GM12878 (cell line): ENCODE measurements at regions not wholly inside any gene's neighbourhood (a gene's known extent, or its start where the extent isn't known, plus 50 kb on each side); places are given as distances from the start of the nearest gene placed in this dataset.

Experiments used
- ATAC-seq: fragments of 200-7000 bp; cut with Tn5 transposase; 3 replicates; pipeline ENCODE4 v1.9.1; 2020; ENCODE audit warnings: mild to moderate bottlenecking, moderate library complexity
- BruUV-seq: library from RNA; stranded (reverse); fragments of 400-500 nt; replicated peaks from 2 replicates; lab custom pipeline; 2021; lab: Mats Ljungman, UMichigan
- CTCF ChIA-PET: fragments of 300-600 bp; sonication (Branson Sonifier 250); formaldehyde crosslinking; extraction: SDS; loops from one replicate; lab custom pipeline; 2021; ENCODE audit warnings: inconsistent platforms; lab: Yijun Ruan, JAX
- POLR2A ChIA-PET: fragments of 350-600 bp; formaldehyde crosslinking; extraction: SDS; loops from one replicate; lab custom pipeline; 2021; ENCODE audit warnings: inconsistent platforms; lab: Charles Lee
- RAD21 ChIA-PET: fragments of 300-600 bp; sonication (Branson Sonifier 250); formaldehyde crosslinking; loops from one replicate; lab custom pipeline; 2023; ENCODE audit warnings: antibody characterized with exemption; ENCODE audit not compliant: unreplicated experiment; lab: Charles Lee
- SMC1A ChIA-PET: fragments of 300-600 bp; sonication (Branson Sonifier 250); formaldehyde crosslinking; loops from one replicate; lab custom pipeline; 2023; ENCODE audit not compliant: unreplicated experiment, uncharacterized antibody; lab: Charles Lee
- DNase-seq: peaks from one replicate; pipeline ENCODE4 v3.0.0-alpha.2; 2011; ENCODE audit warnings: low read depth, low spot score
- FAIRE-seq: peaks from 3 replicates; lab custom pipeline; 2011; peaks lifted over from hg19 to GRCh38; lab: Jason Lieb, UNC
- H2AFZ ChIP-seq: 2 replicates; pipeline ENCODE4 v1.6.0; 2011; ENCODE audit warnings: low read depth, low read length, control low read depth; ENCODE audit not compliant: control insufficient read depth
- H3K27ac ChIP-seq: 2 replicates; pipeline ENCODE4 v1.5.1; 2011; ENCODE audit warnings: control low read depth; ENCODE audit not compliant: control insufficient read depth, insufficient read depth
- H3K27me3 ChIP-seq, 2 experiments: replicated peaks in 1 of 2; 2 replicates each; pipeline versions ENCODE4 v1.6.0 to v1.6.1; 2011; ENCODE audit warnings: low read length in 1 of 2; ENCODE audit not compliant: control insufficient read depth in 2 of 2, insufficient read depth in 2 of 2
- H3K36me3 ChIP-seq, 2 experiments: 2 replicates each; pipeline ENCODE4 v1.5.1; 2011; ENCODE audit warnings: low read length in 1 of 2; ENCODE audit not compliant: control insufficient read depth in 2 of 2, insufficient read depth in 2 of 2
- H3K4me1 ChIP-seq: 2 replicates; pipeline ENCODE4 v1.6.1; 2011; ENCODE audit warnings: mild to moderate bottlenecking, low read length, moderate library complexity, mixed read lengths; ENCODE audit not compliant: control insufficient read depth, insufficient read depth
- H3K4me2 ChIP-seq: 2 replicates; pipeline ENCODE4 v1.6.0; 2011; ENCODE audit warnings: control low read depth; ENCODE audit not compliant: control insufficient read depth, insufficient read depth
- H3K4me3 ChIP-seq: fragments of 200-600 bp; sonication (generic); 2 replicates; pipeline ENCODE4 v1.5.1; 2016
- H3K79me2 ChIP-seq: 2 replicates; pipeline ENCODE4 v1.6.0; 2011; ENCODE audit warnings: low read length; ENCODE audit not compliant: control insufficient read depth, insufficient read depth
- H3K9ac ChIP-seq: 2 replicates; pipeline ENCODE4 v1.8.0; 2011; ENCODE audit warnings: low read length, control low read depth, mixed read lengths; ENCODE audit not compliant: control insufficient read depth, insufficient read depth
- H3K9me3 ChIP-seq: replicated peaks from 3 replicates; pipeline ENCODE4 v1.5.1; 2011; ENCODE audit warnings: mild to moderate bottlenecking, low read length; ENCODE audit not compliant: control insufficient read depth, insufficient read depth
- H4K20me1 ChIP-seq: 2 replicates; pipeline ENCODE4 v1.6.0; 2011; ENCODE audit not compliant: control insufficient read depth, insufficient read depth
- DPF2 ChIP-seq: fragments of 450-650 bp; IDR thresholded peaks from 2 replicates; pipeline ENCODE4 v1.6.1; 2017; ENCODE audit warnings: mild to moderate bottlenecking
- HDGF ChIP-seq: fragments of 450-650 bp; IDR thresholded peaks from 2 replicates; pipeline ENCODE4 v1.6.1; 2016; ENCODE audit warnings: antibody characterized with exemption
- LARP7 ChIP-seq: fragments of 450-650 bp; IDR thresholded peaks from 2 replicates; pipeline ENCODE4 v1.6.1; 2017; ENCODE audit warnings: mild to moderate bottlenecking
- NFYA ChIP-seq: IDR thresholded peaks from 2 replicates; pipeline ENCODE4 v1.6.1; 2011; ENCODE audit warnings: low read depth, mild to moderate bottlenecking, low read length, improper control_type of control experiment, borderline replicate concordance
- NR2F1 ChIP-seq: fragments of 450-650 bp; conservative IDR thresholded peaks from 2 replicates; pipeline ENCODE4 v1.6.1; 2017; ENCODE audit warnings: mild to moderate bottlenecking
- SP1 ChIP-seq: IDR thresholded peaks from one replicate; pipeline ENCODE4 v1.6.1; 2011; ENCODE audit warnings: low read depth, low read length
- STAT3 ChIP-seq: IDR thresholded peaks from 2 replicates; pipeline ENCODE4 v1.6.1; 2011; ENCODE audit warnings: low read depth, low read length, improper control_type of control experiment
- TAF1 ChIP-seq: IDR thresholded peaks from 2 replicates; pipeline ENCODE4 v1.6.1; 2011; ENCODE audit warnings: mild to moderate bottlenecking, low read depth, low read length, borderline replicate concordance
- WRNIP1 ChIP-seq: IDR thresholded peaks from 2 replicates; pipeline ENCODE4 v1.6.1; 2011; ENCODE audit warnings: low read depth, low read length, improper control_type of control experiment, borderline replicate concordance
- YBX1 ChIP-seq: fragments of 450-650 bp; IDR thresholded peaks from 2 replicates; pipeline ENCODE4 v1.6.1; 2016; ENCODE audit warnings: antibody characterized with exemption
- YY1 ChIP-seq: IDR thresholded peaks from 2 replicates; pipeline ENCODE4 v1.6.1; 2011; ENCODE audit warnings: low read depth, mild to moderate bottlenecking, low read length
- WGBS: methylation state at CpG from one replicate; pipeline ENCODE4 v1.1.6; 2016; ENCODE audit warnings: low lambda C conversion rate; ENCODE audit not compliant: insufficient replicate concordance, insufficient coverage; ENCODE audit errors: missing lambda C conversion rate; 5-methylcytosine and 5-hydroxymethylcytosine counted together
- in situ Hi-C: fragments of 300-500 bp; cut with MboI; formaldehyde crosslinking; loops from 9 replicates; pipeline ENCODE4 v1.14.3; 2018; ENCODE audit warnings: mixed read lengths
- intact Hi-C: fragments of 100-400 bp; cut with micrococcal nuclease; formaldehyde crosslinking; loops from one replicate; pipeline ENCODE4 v1.14.2; 2022; ENCODE audit not compliant: unreplicated experiment
- TF ChIP-seq, protein P1 (sequence below): IDR thresholded peaks from 2 replicates; pipeline ENCODE4 v1.6.1; 2012; ENCODE audit warnings: low read length, inconsistent platforms
- TF ChIP-seq, protein P2 (sequence below): fragments of 450-650 bp; IDR thresholded peaks from 2 replicates; pipeline ENCODE4 v1.6.1; 2017; ENCODE audit warnings: antibody characterized with exemption, mild to moderate bottlenecking, moderate library complexity

DNA sequence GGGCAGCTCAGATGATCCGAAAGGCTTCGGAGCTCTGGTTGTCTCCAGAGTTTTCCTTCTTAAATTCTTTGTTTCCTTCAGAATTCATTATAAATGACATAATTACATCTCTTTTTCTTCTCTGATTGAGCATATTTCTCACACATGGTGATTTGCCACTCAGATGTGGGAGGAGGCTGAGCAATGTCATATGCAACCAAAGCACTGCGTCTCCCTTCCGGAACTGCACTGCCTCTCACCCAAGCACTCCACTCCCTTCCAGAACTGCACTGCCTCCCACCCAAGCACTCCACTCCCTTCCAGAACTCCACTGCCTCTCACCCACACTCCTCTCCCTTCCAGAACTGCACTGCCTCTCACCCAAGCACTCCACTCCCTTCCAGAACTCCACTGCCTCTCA is 131.5 kb downstream of the SALL1 start:
- in situ Hi-C loops (no loop called here), intact Hi-C loops (no loop called here)
- Histone ChIP-seq H3K36me3 (no peaks in the 10 kb centered on the region), H2AFZ (no peak overlapping the region), H4K20me1 (no peaks in the 10 kb centered on the region), H3K4me2 (no peak overlapping the region), H3K27me3 (no peaks in the 10 kb centered on the region)
- ATAC-seq = no peak
- BruUV-seq = no TSS peak
- RAD21 ChIA-PET = no interaction called here
- FAIRE-seq = no peak
- no peak for TF ChIP-seq TAF1
- no peak for TF ChIP-seq WRNIP1
- TF ChIP-seq LARP7 = no peak
- TF ChIP-seq YBX1 = no peak
- no peak for TF ChIP-seq NR2F1
- TF ChIP-seq DPF2 = no peak
- TF ChIP-seq, all 136 proteins: peak for 0
- H3K79me2 ChIP-seq = no peaks in the 10 kb centered on the region
- WGBS = 79% methylated on average over 4 of the region's 4 CpGs
- ChIA-PET SMC1A (no interaction called here), CTCF (no interaction called here), POLR2A (no interaction called here)
- H3K4me3 ChIP-seq = no peak overlapping the region
- H3K27ac ChIP-seq = no peak overlapping the region
- no peak for DNase-seq
- no peaks in the 10 kb centered on the region for H3K4me1 ChIP-seq
- no peak overlapping the region for H3K9ac ChIP-seq
- H3K9me3 ChIP-seq = no peaks in the 10 kb centered on the region

DNA sequence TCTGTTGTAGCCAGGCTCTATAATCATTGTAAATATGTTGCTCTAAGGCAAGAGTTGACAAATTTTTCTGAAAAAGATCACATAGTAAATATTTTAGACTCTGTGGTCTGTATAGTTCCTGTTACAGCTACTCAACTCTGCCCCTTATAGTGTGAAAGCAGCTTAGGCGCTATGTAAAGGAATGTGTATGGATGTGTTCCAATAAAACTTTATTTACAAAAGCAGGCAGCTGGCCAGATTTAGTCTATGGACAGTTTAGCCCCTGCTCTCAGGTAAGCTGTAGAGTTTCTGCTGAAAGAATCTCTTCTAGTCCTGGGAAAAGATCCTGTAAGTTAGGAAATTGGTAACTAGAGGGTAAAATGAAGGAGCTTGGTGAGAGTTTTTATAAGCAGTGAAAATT is 133.1 kb downstream of the SALL1 start:
- no peaks in the 10 kb centered on the region for H3K36me3 ChIP-seq
- no peaks in the 10 kb centered on the region for H3K9me3 ChIP-seq
- no TSS peak for BruUV-seq
- ChIA-PET CTCF (no interaction called here), SMC1A (interaction anchor here (1.0 to 1.1 kb wide), 2 partner anchors 10 to 16 kb away, joined by 3 to 5 read pairs; no protein-coding TSS in a partner anchor), POLR2A (no interaction called here), RAD21 (no interaction called here)
- H4K20me1 ChIP-seq = no peaks in the 10 kb centered on the region
- H3K27ac ChIP-seq = no peak overlapping the region
- no peak overlapping the region for H3K4me3 ChIP-seq
- no peak overlapping the region for H2AFZ ChIP-seq
- in situ Hi-C loops = no loop called here
- no peak for ATAC-seq
- no peak for FAIRE-seq
- 32% methylated on average over 1 of the region's 1 CpG for WGBS
- no peak for DNase-seq
- H3K27me3 ChIP-seq = no peaks in the 10 kb centered on the region; a peak in 1 of 4 replicates
- no peak for TF ChIP-seq SP1
- TF ChIP-seq, protein P1, sequence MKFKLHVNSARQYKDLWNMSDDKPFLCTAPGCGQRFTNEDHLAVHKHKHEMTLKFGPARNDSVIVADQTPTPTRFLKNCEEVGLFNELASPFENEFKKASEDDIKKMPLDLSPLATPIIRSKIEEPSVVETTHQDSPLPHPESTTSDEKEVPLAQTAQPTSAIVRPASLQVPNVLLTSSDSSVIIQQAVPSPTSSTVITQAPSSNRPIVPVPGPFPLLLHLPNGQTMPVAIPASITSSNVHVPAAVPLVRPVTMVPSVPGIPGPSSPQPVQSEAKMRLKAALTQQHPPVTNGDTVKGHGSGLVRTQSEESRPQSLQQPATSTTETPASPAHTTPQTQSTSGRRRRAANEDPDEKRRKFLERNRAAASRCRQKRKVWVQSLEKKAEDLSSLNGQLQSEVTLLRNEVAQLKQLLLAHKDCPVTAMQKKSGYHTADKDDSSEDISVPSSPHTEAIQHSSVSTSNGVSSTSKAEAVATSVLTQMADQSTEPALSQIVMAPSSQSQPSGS = no peak
- TF ChIP-seq HDGF = no peak
- TF ChIP-seq, protein P2, sequence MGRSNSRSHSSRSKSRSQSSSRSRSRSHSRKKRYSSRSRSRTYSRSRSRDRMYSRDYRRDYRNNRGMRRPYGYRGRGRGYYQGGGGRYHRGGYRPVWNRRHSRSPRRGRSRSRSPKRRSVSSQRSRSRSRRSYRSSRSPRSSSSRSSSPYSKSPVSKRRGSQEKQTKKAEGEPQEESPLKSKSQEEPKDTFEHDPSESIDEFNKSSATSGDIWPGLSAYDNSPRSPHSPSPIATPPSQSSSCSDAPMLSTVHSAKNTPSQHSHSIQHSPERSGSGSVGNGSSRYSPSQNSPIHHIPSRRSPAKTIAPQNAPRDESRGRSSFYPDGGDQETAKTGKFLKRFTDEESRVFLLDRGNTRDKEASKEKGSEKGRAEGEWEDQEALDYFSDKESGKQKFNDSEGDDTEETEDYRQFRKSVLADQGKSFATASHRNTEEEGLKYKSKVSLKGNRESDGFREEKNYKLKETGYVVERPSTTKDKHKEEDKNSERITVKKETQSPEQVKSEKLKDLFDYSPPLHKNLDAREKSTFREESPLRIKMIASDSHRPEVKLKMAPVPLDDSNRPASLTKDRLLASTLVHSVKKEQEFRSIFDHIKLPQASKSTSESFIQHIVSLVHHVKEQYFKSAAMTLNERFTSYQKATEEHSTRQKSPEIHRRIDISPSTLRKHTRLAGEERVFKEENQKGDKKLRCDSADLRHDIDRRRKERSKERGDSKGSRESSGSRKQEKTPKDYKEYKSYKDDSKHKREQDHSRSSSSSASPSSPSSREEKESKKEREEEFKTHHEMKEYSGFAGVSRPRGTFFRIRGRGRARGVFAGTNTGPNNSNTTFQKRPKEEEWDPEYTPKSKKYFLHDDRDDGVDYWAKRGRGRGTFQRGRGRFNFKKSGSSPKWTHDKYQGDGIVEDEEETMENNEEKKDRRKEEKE = no peak
- no peak for TF ChIP-seq NFYA
- TF ChIP-seq YY1 = no peak
- TF ChIP-seq STAT3 = no peak
- intact Hi-C loops = no loop called here
- no peaks in the 10 kb centered on the region for H3K4me1 ChIP-seq
- no peaks in the 10 kb centered on the region for H3K79me2 ChIP-seq
- no peak overlapping the region for H3K9ac ChIP-seq
- H3K4me2 ChIP-seq = no peak overlapping the region
